Kidney epithelial cell (primary cell): ENCODE measurements at regions not wholly inside any gene's neighbourhood (a gene's known extent, or its start where the extent isn't known, plus 50 kb on each side); places are given as distances from the start of the nearest gene placed in this dataset.

Experiments used
- DNase-seq: peaks from one replicate; pipeline ENCODE4 v3.0.0-alpha.2; 2010; ENCODE audit warnings: low read depth
- H3K27me3 ChIP-seq: 2 replicates; pipeline ENCODE4 v1.6.0; 2011; ENCODE audit warnings: low read length; ENCODE audit not compliant: control insufficient read depth, insufficient read depth
- H3K36me3 ChIP-seq: 2 replicates; pipeline ENCODE4 v1.5.1; 2011; ENCODE audit warnings: low read length; ENCODE audit not compliant: control insufficient read depth, insufficient read depth
- H3K4me3 ChIP-seq: 2 replicates; pipeline ENCODE4 v1.5.1; 2011; ENCODE audit warnings: low read depth, mild to moderate bottlenecking, control low read depth, low read length
- CTCF ChIP-seq: IDR thresholded peaks from 2 replicates; pipeline ENCODE4 v1.5.1; 2011; ENCODE audit warnings: mild to moderate bottlenecking, moderate library complexity, low read length, control low read depth, inconsistent platforms; ENCODE audit not compliant: insufficient read depth, poor library complexity, severe bottlenecking

DNA sequence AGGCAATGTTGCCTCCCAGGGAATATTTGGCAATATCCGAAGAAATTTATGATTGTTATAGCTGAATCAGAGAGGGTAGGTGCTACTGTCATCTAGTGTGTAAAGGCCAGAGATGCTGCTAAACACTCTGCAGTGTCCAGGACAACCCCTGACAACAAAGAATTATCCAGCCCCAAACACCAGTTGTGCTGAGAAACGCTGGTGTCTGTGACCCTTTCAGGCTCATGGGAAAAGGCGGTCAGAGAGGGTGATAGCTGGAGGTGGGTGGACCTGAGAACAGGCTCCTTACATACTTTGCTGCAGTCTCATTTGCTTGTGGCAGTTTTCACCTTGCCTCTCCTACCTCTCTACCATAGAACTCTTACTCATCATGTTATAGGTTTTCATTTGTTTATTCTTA, 295.3 kb upstream of the DMRT1 start:
- TF ChIP-seq CTCF = no peak
- Histone ChIP-seq H3K4me3 (no peak overlapping the region), H3K36me3 (no peaks in the 10 kb centered on the region), H3K27me3 (no peaks in the 10 kb centered on the region)
- DNase-seq = no peak

DNA sequence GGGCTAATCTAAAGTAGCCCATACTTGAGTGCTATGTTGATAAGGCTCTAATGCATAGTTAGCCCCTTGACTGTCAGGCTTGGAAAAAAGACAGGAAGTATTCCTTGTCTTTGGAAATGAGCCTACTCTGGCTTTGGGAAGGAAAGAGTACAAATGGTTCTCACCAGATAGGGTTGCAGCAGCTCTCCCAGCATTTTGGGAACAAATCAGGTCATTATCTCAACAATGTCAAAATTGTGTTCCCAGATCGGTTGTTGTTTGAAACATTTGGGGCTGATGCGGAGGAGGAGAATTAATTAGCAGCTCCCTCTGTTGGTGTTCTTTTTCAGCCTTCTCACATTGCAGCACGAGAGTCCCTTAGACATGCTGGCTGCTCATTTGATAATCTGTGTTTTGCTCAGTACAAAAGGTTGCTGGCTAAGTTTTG, 294.7 kb upstream of the DMRT1 start:
- Histone ChIP-seq H3K4me3 (no peak overlapping the region), H3K36me3 (no peaks in the 10 kb centered on the region), H3K27me3 (no peaks in the 10 kb centered on the region)
- no peak for DNase-seq
- TF ChIP-seq CTCF = peak; percentile 37

DNA sequence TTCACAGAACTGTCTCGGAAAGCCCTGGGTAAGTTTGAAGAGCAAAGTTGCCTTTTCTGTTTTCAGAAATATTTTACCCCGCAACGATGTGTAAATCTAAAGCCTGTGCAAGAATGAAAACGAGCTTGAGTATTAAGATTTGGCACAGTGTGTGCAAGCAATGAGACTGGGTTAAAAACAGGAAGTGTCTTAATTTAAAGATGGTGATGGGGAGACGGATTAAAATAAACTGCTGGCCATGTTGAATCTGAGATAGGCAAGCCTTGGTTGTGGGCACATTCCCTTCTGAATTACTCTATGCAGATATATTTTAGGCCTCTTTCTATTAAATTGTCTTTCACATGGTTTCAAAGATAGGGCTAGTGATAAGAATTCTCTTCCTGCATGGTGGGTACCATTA, 294.2 kb upstream of the DMRT1 start:
- no peaks in the 10 kb centered on the region for H3K27me3 ChIP-seq
- no peak for DNase-seq
- no peak for TF ChIP-seq CTCF

GRCh38 chr9:549455-549997, 292.0 kb upstream of the DMRT1 start:
- Histone ChIP-seq H3K4me3 (no peak overlapping the region), H3K27me3 (no peaks in the 10 kb centered on the region), H3K36me3 (no peaks in the 10 kb centered on the region)
- no peak for TF ChIP-seq CTCF
- DNase-seq = no peak

More for the DNA sequence above, 294.2 kb upstream of the DMRT1 start:
- H3K4me3 ChIP-seq = no peak overlapping the region
- H3K36me3 ChIP-seq = no peaks in the 10 kb centered on the region

DNA sequence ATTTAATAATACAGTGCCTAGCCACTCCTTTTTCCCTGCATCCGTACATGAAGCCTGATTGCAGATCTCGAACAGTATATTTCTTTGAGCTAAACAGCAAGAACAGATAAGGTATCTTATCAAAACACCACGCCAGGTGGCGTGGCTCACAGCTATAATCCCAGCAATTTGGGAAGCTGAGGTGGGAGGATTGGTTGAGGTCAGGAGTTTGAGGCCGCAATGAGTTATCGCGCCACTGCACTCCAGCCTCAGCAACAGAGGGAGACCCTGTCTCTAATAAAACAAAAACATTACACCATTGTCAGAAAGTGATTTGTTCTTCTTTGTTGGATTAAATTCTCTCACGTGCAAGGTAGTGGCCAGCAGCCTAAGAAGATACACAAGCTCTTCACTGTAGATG, 291.2 kb upstream of the DMRT1 start:
- Histone ChIP-seq H3K27me3 (no peaks in the 10 kb centered on the region), H3K36me3 (no peaks in the 10 kb centered on the region), H3K4me3 (no peak overlapping the region)
- no peak for DNase-seq
- TF ChIP-seq CTCF = no peak
